Colonic mucosa (tissue), 4 donors: ENCODE measurements at regions not wholly inside any gene's neighbourhood (a gene's known extent, or its start where the extent isn't known, plus 50 kb on each side); places are given as distances from the start of the nearest gene placed in this dataset.
"Not testable (repeated sequence)": the region's sequence is repeated elsewhere in the genome, so short reads cannot be mapped to it uniquely, and the experiment has no call there.

ENCODE experiments used
- DNase-seq: peaks from one replicate; pipeline ENCODE4 v3.0.0-alpha.2; 2020
- H3K27ac ChIP-seq: fragments of 200-600 bp; one replicate; pipeline ENCODE4 v1.8.0; 2021
- H3K27me3 ChIP-seq: fragments of 200-600 bp; one replicate; pipeline ENCODE4 v1.8.0; 2021
- H3K36me3 ChIP-seq: fragments of 200-600 bp; one replicate; pipeline ENCODE4 v1.8.0; 2021
- H3K4me1 ChIP-seq: fragments of 200-600 bp; one replicate; pipeline ENCODE4 v1.8.0; 2021; ENCODE audit warnings: mild to moderate bottlenecking
- H3K4me3 ChIP-seq: fragments of 200-600 bp; one replicate; pipeline ENCODE4 v1.8.0; 2021
- H3K9ac ChIP-seq, 2 donors: one replicate each; pipeline ENCODE4 v1.7.0; 2013; ENCODE audit warnings: control low read depth in 2 of 2, low read depth in 2 of 2, low read length in 2 of 2
- H3K9me3 ChIP-seq: fragments of 200-600 bp; one replicate; pipeline ENCODE4 v1.8.0; 2021
- intact Hi-C: fragments of 100-400 bp; cut with DNase I; formaldehyde crosslinking; loops from one replicate; pipeline ENCODE4 v1.14.1; 2022
- donor health status: healthy.
- donor health status: DM: no; HTN: no; CAD: no.
- donor health status: DM: no; HTN: no; CAD: no.

- H3K4me1 ChIP-seq, H3K27ac ChIP-seq, intact Hi-C loops, H3K4me3 ChIP-seq, H3K9ac ChIP-seq, H3K36me3 ChIP-seq, H3K9me3 ChIP-seq, H3K27me3 ChIP-seq, DNase-seq: not testable (repeated sequence)
Observed at GRCh38 chr13:18609371-18609770, 572.3 kb downstream of the TUBA3C start.

GRCh38 chr13:18608851-18609250, 572.8 kb downstream of the TUBA3C start:
- H3K27ac ChIP-seq, H3K4me1 ChIP-seq, DNase-seq, H3K9me3 ChIP-seq, H3K4me3 ChIP-seq, H3K9ac ChIP-seq, H3K36me3 ChIP-seq, H3K27me3 ChIP-seq, intact Hi-C loops: not testable (repeated sequence)

DNA sequence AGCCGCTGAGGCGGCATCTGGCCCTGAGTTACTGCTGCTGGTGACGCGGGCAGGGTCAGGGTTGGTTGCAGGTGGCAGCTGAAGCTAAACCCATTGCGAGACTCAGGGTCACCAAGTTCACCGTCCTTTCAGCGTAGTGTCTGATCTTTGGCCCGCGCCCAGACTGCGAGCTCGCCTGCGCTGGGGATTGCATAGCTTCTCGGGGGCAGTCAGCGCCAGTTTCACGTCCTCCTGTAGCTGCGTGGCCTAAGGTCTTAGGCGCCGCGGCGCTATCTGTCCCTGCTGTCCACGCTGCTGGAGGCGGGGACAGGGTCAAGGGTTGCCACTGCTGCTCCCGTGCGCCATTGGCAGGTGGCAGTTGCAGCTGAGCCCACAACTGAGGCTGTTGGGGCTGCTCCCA, 581.3 kb downstream of the TUBA3C start:
- H3K27ac ChIP-seq, H3K4me3 ChIP-seq, H3K9me3 ChIP-seq, H3K9ac ChIP-seq, H3K36me3 ChIP-seq, intact Hi-C loops, DNase-seq, H3K27me3 ChIP-seq, H3K4me1 ChIP-seq: not testable (repeated sequence)

DNA sequence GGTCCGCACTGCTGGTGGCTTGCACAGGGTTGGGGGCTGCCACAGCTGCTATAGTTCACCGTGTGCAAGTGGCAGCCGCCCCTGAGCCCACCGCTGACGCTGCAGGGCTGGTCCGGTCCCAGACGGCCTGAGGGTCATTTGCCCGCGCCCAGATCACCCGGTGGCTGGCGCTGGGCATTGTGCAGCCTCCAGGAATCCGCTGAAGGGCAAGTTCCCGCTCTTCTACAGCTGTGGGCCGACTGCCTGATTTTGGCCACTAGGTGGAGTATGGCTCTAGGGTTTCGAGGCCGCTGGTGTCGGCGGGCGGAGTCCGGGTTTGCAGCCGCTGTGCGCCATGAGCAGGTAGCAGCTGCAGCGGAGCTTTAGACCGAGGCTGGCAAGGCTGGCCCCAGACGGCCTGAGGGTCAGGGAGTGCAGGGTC, 581.8 kb downstream of the TUBA3C start:
- H3K36me3 ChIP-seq, H3K4me1 ChIP-seq, H3K27me3 ChIP-seq, intact Hi-C loops, DNase-seq, H3K27ac ChIP-seq, H3K9me3 ChIP-seq, H3K4me3 ChIP-seq, H3K9ac ChIP-seq: not testable (repeated sequence)

GRCh38 chr13:18598543-18598942, 583.1 kb downstream of the TUBA3C start:
- H3K4me3 ChIP-seq, H3K27me3 ChIP-seq, intact Hi-C loops, H3K4me1 ChIP-seq, H3K27ac ChIP-seq, H3K9ac ChIP-seq, H3K36me3 ChIP-seq, H3K9me3 ChIP-seq, DNase-seq: not testable (repeated sequence)

GRCh38 chr13:18597940-18598339, 583.7 kb downstream of the TUBA3C start:
- H3K4me1 ChIP-seq, H3K36me3 ChIP-seq, intact Hi-C loops, DNase-seq, H3K4me3 ChIP-seq, H3K27me3 ChIP-seq, H3K27ac ChIP-seq, H3K9ac ChIP-seq, H3K9me3 ChIP-seq: not testable (repeated sequence)

- H3K27ac ChIP-seq, H3K27me3 ChIP-seq, H3K9me3 ChIP-seq, H3K4me1 ChIP-seq, intact Hi-C loops, DNase-seq, H3K9ac ChIP-seq, H3K36me3 ChIP-seq, H3K4me3 ChIP-seq: not testable (repeated sequence)
Observed at GRCh38 chr13:18577103-18577502, 604.5 kb downstream of the TUBA3C start.

DNA sequence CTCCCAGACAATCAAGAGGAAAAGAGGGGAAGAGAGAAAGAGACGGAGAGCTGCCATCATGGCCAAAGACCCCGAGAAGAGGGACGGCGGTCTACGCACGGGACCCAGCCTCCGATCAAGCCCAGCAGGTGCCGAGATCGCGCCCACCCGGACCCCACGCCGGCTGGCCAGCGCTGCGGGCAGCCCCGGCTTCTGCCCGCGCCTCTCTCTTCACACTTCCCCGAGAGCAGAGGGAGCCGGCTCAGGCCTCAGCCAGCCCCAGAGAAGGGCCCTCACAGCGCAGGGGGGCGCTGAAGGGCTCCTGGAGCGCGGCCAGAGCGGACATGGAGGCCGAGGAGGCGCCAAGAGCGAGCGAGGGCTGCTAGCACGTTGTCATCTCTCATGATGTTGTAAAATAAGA, 613.7 kb downstream of the TUBA3C start:
- DNase-seq, H3K27me3 ChIP-seq, H3K4me3 ChIP-seq, H3K9ac ChIP-seq, H3K9me3 ChIP-seq, H3K4me1 ChIP-seq, intact Hi-C loops, H3K36me3 ChIP-seq, H3K27ac ChIP-seq: not testable (repeated sequence)
